NCI-H226 (cell line): ENCODE measurements at regions not wholly inside any gene's neighbourhood (a gene's known extent, or its start where the extent isn't known, plus 50 kb on each side); places are given as distances from the start of the nearest gene placed in this dataset.

ENCODE experiments used
- DNase-seq: peaks from one replicate; pipeline ENCODE4 v3.0.0-alpha.2; 2015

- no peak for DNase-seq
Observed at GRCh38 chr1:208552928-208553327, 308.7 kb upstream of the PLXNA2 start.

DNA sequence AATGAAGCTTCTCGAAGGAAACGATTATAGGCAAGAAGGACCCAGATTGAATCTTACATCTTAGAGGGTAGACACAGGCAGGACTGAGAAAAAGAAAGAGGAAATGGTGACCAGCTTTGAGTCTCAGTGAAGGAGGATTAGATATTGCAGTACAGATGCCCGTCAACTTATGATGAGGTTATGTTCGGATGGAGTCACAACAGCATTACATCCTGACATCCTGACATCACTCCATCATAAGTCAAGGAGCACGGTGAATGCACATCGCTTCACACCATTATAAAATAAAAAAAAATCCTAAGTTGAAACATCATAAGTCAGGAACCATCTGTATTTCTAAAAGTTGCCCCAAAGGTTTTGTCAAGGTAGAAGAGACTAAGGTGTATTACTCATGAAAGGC lies 312.3 kb upstream of the PLXNA2 start:
- no peak for DNase-seq

DNA sequence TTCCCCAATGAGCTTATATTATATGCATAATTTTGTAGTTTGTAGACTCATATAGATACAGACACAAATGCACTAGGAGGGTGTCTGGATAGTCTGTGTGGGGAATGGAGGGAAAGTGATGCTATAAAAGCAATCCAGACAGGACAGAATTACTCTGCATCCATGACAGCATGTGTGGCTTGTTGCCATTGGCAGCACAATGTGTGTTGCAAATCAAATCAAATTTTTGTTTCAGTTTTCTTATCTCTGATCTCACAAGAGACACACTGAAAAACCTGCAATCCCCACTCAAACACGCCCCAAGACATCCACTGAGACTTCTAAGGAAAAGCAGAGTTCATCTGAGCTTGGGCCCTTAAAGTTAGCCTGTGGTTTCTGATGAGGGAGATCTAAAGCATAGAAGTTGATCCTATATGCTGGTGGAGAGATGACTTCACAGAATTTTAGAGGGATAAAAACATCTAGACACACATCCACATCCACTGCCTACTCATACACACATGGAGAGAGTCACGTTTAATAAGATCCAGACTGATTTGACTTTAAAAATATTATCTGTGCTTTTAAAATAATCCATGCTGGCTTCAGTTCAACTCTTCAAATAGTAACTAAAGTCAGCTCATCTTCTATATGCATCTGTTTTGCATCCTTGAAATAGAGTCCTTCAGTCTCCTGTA lies 313.0 kb upstream of the PLXNA2 start:
- DNase-seq: no peak

GRCh38 chr1:208557723-208558094 lies 313.5 kb upstream of the PLXNA2 start:
- no peak for DNase-seq

- DNase-seq: no peak
Observed at GRCh38 chr1:208559597-208560329, 315.6 kb upstream of the PLXNA2 start.

DNA sequence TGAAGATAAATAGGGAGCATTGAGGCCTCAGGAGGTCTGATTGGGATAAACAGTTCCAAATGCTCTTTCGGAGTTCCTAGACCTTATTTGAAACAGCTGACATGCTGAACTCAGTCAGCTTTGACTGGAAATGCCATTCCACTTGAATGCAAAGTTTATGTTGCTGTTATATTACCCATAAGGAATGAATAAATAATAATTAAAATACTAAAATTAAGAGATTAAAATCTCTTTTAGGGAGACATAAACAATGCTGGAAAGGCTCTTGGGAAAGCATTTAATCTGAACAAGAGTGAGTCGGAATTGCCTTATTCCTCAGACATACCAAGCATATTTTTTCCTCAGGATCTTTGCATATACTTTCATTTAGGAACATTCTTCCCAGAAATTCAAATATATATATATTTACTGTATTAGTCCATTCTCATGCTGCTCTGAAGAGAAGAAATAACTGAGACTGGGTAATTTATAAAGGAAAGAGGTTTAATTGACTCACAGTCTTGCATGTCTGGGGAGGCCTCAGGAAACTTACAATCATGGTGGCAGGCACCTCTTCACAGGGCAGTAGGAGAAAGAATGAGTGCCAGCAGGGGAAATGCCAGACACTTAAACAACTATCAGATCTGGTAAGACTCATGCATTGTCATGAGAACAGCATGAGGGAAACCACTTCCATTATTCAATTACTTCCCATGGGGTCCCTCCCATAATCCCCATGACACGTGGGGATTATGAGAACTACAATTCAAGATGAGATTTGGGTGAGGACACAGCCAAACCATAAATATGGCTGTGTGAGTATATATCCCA lies 318.2 kb upstream of the PLXNA2 start:
- no peak for DNase-seq

DNA sequence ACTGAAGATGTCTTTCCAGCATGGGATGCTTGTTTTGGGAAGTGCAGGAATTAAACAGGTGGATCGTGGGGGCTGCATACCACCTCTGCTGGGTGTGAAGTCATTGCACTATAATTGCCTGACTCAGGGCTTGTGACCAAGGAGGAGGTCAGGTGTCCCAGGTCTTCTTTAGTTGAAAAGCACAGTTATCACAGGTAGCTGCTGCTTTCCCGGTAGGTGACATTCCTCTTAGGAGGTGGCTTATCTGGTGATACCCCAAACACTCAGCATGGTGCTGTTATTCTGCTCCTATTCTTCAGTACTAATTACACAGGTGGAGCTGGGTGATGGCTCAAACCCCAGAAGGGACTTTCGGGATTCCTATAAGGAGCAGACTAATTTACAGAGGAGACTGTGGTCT lies 320.3 kb upstream of the PLXNA2 start:
- no peak for DNase-seq

GRCh38 chr1:208565756-208566440 lies 321.7 kb upstream of the PLXNA2 start:
- no peak for DNase-seq

GRCh38 chr1:208569181-208569580 lies 325.0 kb upstream of the PLXNA2 start:
- no peak for DNase-seq

DNA sequence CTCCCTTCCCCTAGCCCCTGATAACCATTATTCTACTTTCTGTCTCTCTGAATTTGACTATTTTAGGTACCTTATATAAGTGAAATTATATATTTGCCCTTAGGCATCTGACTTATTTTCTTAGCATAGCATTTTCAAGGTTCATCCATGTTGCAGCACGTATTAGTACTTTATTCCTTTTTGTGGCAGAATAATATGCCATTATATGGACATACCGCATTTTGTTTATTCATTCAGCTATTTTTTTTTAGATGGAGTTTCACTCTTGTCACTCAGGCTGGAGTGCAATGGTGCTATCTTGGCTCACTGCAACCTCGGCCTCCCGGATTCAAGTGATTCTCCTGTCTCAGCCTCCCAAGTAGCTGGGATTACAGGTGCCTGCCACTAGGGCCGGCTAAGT lies 326.2 kb upstream of the PLXNA2 start:
- no peak for DNase-seq

GRCh38 chr1:208576425-208576824 lies 332.2 kb upstream of the PLXNA2 start:
- DNase-seq: no peak

GRCh38 chr1:208577381-208577905 lies 333.3 kb upstream of the PLXNA2 start:
- no peak for DNase-seq

DNA sequence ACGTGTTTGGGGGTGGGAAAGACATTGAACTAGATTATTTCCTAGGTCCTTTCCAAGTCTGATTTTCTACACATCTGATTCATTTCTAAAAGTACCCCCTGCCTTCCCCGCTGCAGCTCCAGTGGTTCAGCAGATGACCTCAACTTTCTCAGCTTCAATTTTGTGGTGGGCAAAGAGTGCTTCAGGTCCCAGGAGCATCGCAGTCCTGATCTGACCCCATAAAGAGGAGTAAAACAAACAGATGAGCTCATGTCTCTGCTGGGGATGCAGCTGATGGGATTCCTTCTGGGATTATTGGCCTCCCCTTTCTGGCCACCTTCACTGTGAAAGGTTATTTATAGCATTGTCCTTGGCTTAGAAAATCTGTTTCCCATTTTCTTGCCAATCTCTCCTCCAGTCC lies 337.0 kb upstream of the PLXNA2 start:
- no peak for DNase-seq

GRCh38 chr1:208581667-208582066 lies 337.5 kb upstream of the PLXNA2 start:
- DNase-seq: no peak

GRCh38 chr1:208584167-208584755 lies 340.1 kb upstream of the PLXNA2 start:
- DNase-seq: no peak

DNA sequence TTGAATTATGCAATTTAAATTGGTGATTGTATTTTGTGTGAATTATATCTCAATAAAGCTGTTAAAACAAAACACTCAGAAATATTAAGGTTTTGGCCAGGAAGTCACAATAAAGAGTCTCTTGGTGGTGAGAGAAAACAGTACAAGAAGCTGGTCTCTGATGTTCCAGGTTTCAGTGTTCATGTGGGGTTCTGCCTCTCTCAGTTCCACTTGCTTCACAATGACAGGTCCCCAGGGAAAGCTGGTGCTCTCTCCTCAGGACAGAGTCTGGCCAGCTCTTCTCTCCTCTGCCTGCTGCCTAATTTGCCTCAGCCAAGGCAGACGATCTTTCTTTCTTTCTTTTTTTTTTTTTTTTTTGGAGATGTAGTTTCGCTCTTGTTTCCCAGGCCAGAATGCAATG lies 342.9 kb upstream of the PLXNA2 start:
- no peak for DNase-seq

- DNase-seq: no peak
Observed at GRCh38 chr1:208593306-208594006, 349.3 kb upstream of the PLXNA2 start.

DNA sequence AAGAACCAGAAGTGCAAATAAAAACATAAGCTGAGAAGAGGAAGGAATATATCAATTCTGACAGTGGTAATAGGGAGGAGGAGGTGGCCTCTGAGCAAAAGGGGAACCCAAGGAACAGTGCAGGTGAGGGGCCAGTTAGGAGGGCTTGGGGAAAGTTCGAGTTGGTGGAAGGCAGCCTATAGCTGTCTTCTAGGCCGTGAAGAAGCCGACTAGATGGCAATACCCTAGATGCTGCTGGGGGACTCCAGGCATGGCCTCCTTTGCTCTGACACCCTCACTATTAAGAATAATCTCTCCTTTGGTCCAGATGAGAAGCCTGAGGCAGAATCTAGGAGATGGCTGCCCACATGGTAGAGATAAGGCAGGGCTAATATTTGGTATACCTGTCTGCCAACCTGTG lies 351.1 kb upstream of the PLXNA2 start:
- no peak for DNase-seq

- DNase-seq: no peak
Observed at GRCh38 chr1:208595745-208596144, 351.6 kb upstream of the PLXNA2 start.

DNA sequence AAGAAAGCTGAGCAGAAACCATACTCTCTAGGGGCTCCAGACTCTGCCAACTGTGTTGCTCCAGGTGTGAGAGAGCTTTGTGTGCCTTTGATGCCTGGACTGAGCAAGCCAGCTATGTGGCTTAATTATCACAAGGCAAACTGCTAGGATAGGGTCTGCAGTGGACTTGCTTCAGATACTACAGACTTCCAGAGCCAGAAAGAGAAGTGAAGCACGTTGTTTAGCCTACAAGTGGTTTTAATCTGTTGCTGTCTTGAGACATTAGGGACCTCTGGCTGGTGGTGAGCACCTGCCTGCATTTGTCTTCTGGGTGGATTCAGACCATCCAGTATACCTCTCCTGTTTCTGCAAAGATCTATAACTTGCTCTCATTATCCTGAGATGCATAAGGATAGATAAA lies 353.4 kb upstream of the PLXNA2 start:
- DNase-seq: no peak

DNA sequence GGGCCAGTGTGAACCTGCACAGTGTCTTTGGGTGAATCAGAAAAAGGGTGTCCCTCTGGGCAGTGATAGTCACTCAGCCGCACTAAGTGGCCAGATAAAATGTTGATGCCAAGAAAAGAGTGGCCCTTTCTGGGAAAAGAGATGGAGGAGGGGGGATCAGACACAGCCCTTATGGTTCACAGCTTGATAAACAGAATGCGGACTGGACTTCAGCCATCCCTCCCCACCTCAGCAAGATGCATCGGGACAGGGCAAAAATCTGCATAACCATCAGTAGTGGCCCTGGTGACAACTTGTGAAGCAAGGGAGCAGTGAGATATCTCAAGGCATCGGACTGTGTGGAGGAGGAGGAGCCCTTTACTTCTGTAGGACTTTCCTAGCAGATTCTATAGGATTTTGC lies 353.8 kb upstream of the PLXNA2 start:
- no peak for DNase-seq

DNA sequence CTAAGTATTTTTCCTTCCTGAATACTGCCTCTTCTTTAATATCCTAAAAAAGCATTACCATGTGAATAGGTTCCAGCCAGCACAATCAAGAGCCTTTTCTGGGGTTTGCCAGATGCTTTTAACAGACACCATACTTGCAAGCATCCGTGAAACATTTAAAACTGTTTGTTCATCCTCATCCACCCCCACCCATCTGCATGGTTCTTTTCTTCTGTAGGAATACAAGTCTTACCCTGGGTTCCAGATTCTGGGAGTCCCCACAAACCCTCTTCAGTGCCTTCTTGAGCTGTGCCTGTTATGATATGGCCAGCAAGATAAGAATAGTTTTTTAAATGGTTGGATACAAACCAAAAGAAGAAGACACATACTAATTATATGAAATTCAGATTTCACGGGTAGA lies 354.9 kb upstream of the PLXNA2 start:
- DNase-seq: no peak
